A549 (cell line): ENCODE measurements at regions not wholly inside any gene's neighbourhood (a gene's known extent, or its start where the extent isn't known, plus 50 kb on each side); places are given as distances from the start of the nearest gene placed in this dataset.

Source experiments
- ATAC-seq, 2 experiments: fragments of 200-7000 bp in 1 of 2; fragments of >200 bp in 1 of 2; cut with Nextera tagmentation in 1 of 2; cut with Tn5 transposase in 1 of 2; 3 replicates each; pipeline versions ENCODE4 v1.8.0 to v1.9.1; 2018 to 2020; ENCODE audit warnings: mild to moderate bottlenecking in 1 of 2, moderate library complexity in 1 of 2
- CTCF ChIA-PET: fragments of 300-600 bp; sonication (Branson Sonifier 250); formaldehyde crosslinking; extraction: SDS; loops from one replicate; lab custom pipeline; 2021; ENCODE audit warnings: antibody characterized with exemption, inconsistent platforms; lab: Yijun Ruan, JAX
- POLR2A ChIA-PET: fragments of 350-600 bp; formaldehyde crosslinking; extraction: SDS; loops from one replicate; lab custom pipeline; 2021; ENCODE audit warnings: antibody characterized with exemption, inconsistent platforms; lab: Yijun Ruan, JAX
- DNase-seq, 2 experiments: peaks; one replicate each; pipeline versions ENCODE4 v3.0.0 to v3.0.0-alpha.2; 2011 to 2016; ENCODE audit warnings: low read depth in 1 of 2, low spot score in 1 of 2
- FAIRE-seq: peaks from 2 replicates; lab custom pipeline; 2011; peaks lifted over from hg19 to GRCh38; lab: Jason Lieb, UNC
- H3K27ac ChIP-seq, 2 experiments: fragments of >200 bp; sonication (Bioruptor Twin); formaldehyde crosslinking; 3 replicates each; pipeline ENCODE4 v1.5.1; 2016 to 2017
- H3K4me1 ChIP-seq: fragments of >200 bp; sonication (Bioruptor Twin); formaldehyde crosslinking; 3 replicates; pipeline ENCODE4 v1.6.1; 2016
- H3K4me2 ChIP-seq: fragments of >200 bp; sonication (Bioruptor Twin); formaldehyde crosslinking; 3 replicates; pipeline ENCODE4 v1.6.1; 2016
- H3K4me3 ChIP-seq: fragments of >200 bp; sonication (Bioruptor Twin); formaldehyde crosslinking; 3 replicates; pipeline ENCODE4 v1.5.1; 2016
- H3K9me3 ChIP-seq: fragments of >200 bp; sonication (Bioruptor Twin); formaldehyde crosslinking; 3 replicates; pipeline ENCODE4 v1.6.1; 2016
- BHLHE40 ChIP-seq: IDR thresholded peaks from 2 replicates; pipeline ENCODE4 v1.6.1; 2012; ENCODE audit warnings: low read depth, low read length, inconsistent platforms
- CEBPB ChIP-seq, 2 experiments: fragments of >200 bp in 1 of 2; sonication (Bioruptor Twin) in 1 of 2; formaldehyde crosslinking in 1 of 2; IDR thresholded peaks; 2 replicates each; pipeline ENCODE4 v1.6.1; 2012 to 2016
- ESRRA ChIP-seq: fragments of 150-350 bp; IDR thresholded peaks from 2 replicates; pipeline ENCODE4 v1.6.1; 2014; ENCODE audit warnings: mild to moderate bottlenecking, low read length, borderline replicate concordance
- GATA3 ChIP-seq: IDR thresholded peaks from 2 replicates; pipeline ENCODE4 v1.6.1; 2012; ENCODE audit warnings: borderline replicate concordance
- HMGXB4 ChIP-seq: fragments of 250-450 bp; sonication (Bioruptor Pico); IDR thresholded peaks from 2 replicates; pipeline ENCODE4 v1.5.0; 2021; ENCODE audit warnings: mild to moderate bottlenecking, moderate library complexity, borderline replicate concordance
- HOXA7 ChIP-seq: fragments of 250-450 bp; sonication (Bioruptor Pico); IDR thresholded peaks from 2 replicates; pipeline ENCODE4 v1.5.0; 2020; ENCODE audit warnings: mild to moderate bottlenecking, moderate library complexity
- HOXB13 ChIP-seq: fragments of 250-450 bp; sonication (Bioruptor Pico); IDR thresholded peaks from 2 replicates; pipeline ENCODE4 v1.5.0; 2020; ENCODE audit warnings: low read depth, mild to moderate bottlenecking, moderate library complexity
- HOXB5 ChIP-seq: fragments of 250-450 bp; sonication (Bioruptor Pico); IDR thresholded peaks from 2 replicates; pipeline ENCODE4 v1.5.0; 2020; ENCODE audit warnings: mild to moderate bottlenecking, moderate library complexity
- JUN ChIP-seq, 2 experiments: fragments of >200 bp; sonication (Bioruptor Twin); formaldehyde crosslinking; IDR thresholded peaks; 2 replicates in 1 of 2; 3 replicates in 1 of 2; pipeline ENCODE4 v1.6.1; 2016 to 2017
- JUNB ChIP-seq: fragments of >200 bp; sonication (Bioruptor Twin); formaldehyde crosslinking; IDR thresholded peaks from 2 replicates; pipeline ENCODE4 v1.6.1; 2016
- MAZ ChIP-seq: fragments of 150-350 bp; IDR thresholded peaks from 2 replicates; pipeline ENCODE4 v1.6.1; 2014; ENCODE audit warnings: antibody characterized with exemption, low read depth, low read length, borderline replicate concordance
- NFE2L2 ChIP-seq: fragments of 150-350 bp; conservative IDR thresholded peaks from 2 replicates; pipeline ENCODE4 v1.6.1; 2014; ENCODE audit warnings: low read length
- NPAS2 ChIP-seq: fragments of 250-450 bp; sonication (Bioruptor Pico); IDR thresholded peaks from 2 replicates; pipeline ENCODE4 v1.8.0; 2022; ENCODE audit warnings: mild to moderate bottlenecking, moderate library complexity, borderline replicate concordance
- NR3C1 ChIP-seq: fragments of >200 bp; sonication (Bioruptor Twin); formaldehyde crosslinking; IDR thresholded peaks from 3 replicates; pipeline ENCODE4 v1.6.1; 2017
- PHF8 ChIP-seq: fragments of 200-600 bp; sonication (generic); IDR thresholded peaks from 2 replicates; pipeline ENCODE4 v1.6.1; 2016; ENCODE audit warnings: low read depth, mild to moderate bottlenecking, antibody characterized with exemption, moderate library complexity, borderline replicate concordance
- POLR2A ChIP-seq: IDR thresholded peaks from 2 replicates; pipeline ENCODE4 v1.6.1; 2012; ENCODE audit warnings: mild to moderate bottlenecking, low read length
- RAD21 ChIP-seq, 2 experiments: fragments of >200 bp in 1 of 2; sonication (Bioruptor Twin) in 1 of 2; formaldehyde crosslinking in 1 of 2; IDR thresholded peaks in 1 of 2; conservative IDR thresholded peaks in 1 of 2; 2 replicates in 1 of 2; 3 replicates in 1 of 2; pipeline ENCODE4 v1.6.1; 2012 to 2018; ENCODE audit warnings: inconsistent platforms in 1 of 2
- RCOR1 ChIP-seq: fragments of 150-350 bp; IDR thresholded peaks from 2 replicates; pipeline ENCODE4 v1.6.1; 2014; ENCODE audit warnings: antibody characterized with exemption, low read length, low read depth
- RFX5 ChIP-seq: fragments of 450-650 bp; IDR thresholded peaks from 2 replicates; pipeline ENCODE4 v1.7.1; 2014; ENCODE audit warnings: antibody characterized with exemption, mild to moderate bottlenecking, moderate library complexity
- RNF2 ChIP-seq: fragments of 200-600 bp; sonication (generic); IDR thresholded peaks from 2 replicates; pipeline ENCODE4 v1.6.1; 2016; ENCODE audit warnings: low read depth, mild to moderate bottlenecking, antibody characterized with exemption, moderate library complexity, borderline replicate concordance
- SMC3 ChIP-seq: fragments of >200 bp; sonication (Bioruptor Twin); formaldehyde crosslinking; IDR thresholded peaks from 3 replicates; pipeline ENCODE4 v1.6.1; 2018; ENCODE audit warnings: inconsistent platforms
- SREBF2 ChIP-seq: fragments of 450-650 bp; IDR thresholded peaks from 2 replicates; pipeline ENCODE4 v1.6.1; 2014; ENCODE audit warnings: mild to moderate bottlenecking, moderate library complexity
- TFCP2L1 ChIP-seq: fragments of 250-450 bp; sonication (Bioruptor Pico); IDR thresholded peaks from 2 replicates; pipeline ENCODE4 v1.5.0; 2021; ENCODE audit warnings: mild to moderate bottlenecking
- TP53 ChIP-seq: fragments of 250-450 bp; sonication (Bioruptor Pico); IDR thresholded peaks from 2 replicates; pipeline ENCODE4 v1.5.0; 2021; ENCODE audit warnings: mild to moderate bottlenecking, moderate library complexity
- ZC3H11A ChIP-seq: fragments of 450-650 bp; IDR thresholded peaks from 2 replicates; pipeline ENCODE4 v1.6.1; 2014; ENCODE audit warnings: antibody characterized with exemption, mild to moderate bottlenecking
- WGBS: methylation state at CpG from one replicate; pipeline ENCODE4 v1.1.6; 2017; ENCODE audit errors: missing lambda C conversion rate; 5-methylcytosine and 5-hydroxymethylcytosine counted together
- TF ChIP-seq, protein P1 (sequence below): IDR thresholded peaks from 2 replicates; pipeline ENCODE4 v1.6.1; 2012
- TF ChIP-seq, protein P2 (sequence below): fragments of >200 bp; sonication (Bioruptor Twin); formaldehyde crosslinking; IDR thresholded peaks from 3 replicates; pipeline ENCODE4 v1.5.1; 2016

- POLR2A ChIA-PET = no interaction called here
- CTCF ChIA-PET = interaction anchor here (0.7 to 1.7 kb wide), 3 partner anchors 9 to 100 kb away, joined by 3 read pairs; no protein-coding TSS in a partner anchor
- TF ChIP-seq NPAS2 = no peak
- TF ChIP-seq NFE2L2 = no peak
- no peak for TF ChIP-seq GATA3
- TF ChIP-seq MAZ = no peak
- no peak for TF ChIP-seq HOXB13 (CRISPR knock-in tag)
- no peak for TF ChIP-seq HOXA7 (CRISPR knock-in tag)
- no peak for TF ChIP-seq HMGXB4
- TF ChIP-seq NR3C1 = no peak
- no peak for TF ChIP-seq TP53
- TF ChIP-seq RNF2 = no peak
- TF ChIP-seq RAD21 (conservative IDR thresholded peaks at IDR 0.05 in 1 of 2, IDR thresholded peaks at IDR 0.05 in 1 of 2) = no peak
- DNase-seq = peak in 1 of 2 experiments; percentile 7
- no peak for FAIRE-seq
- 5% methylated on average over 1 of the region's 1 CpG for WGBS
- ATAC-seq = no peak
- no peaks in the 10 kb centered on the region for H3K9me3 ChIP-seq
- H3K4me1 ChIP-seq = no peaks in the 10 kb centered on the region
- H3K27ac ChIP-seq = no peak overlapping the region
- H3K4me3 ChIP-seq = no peak overlapping the region
- no peak overlapping the region for H3K4me2 ChIP-seq
Measured at GRCh38 chr18:60096428-60096827, 196.6 kb downstream of the PMAIP1 start.

- FAIRE-seq = no peak
- H3K4me1 ChIP-seq = no peaks in the 10 kb centered on the region
- no peaks in the 10 kb centered on the region for H3K9me3 ChIP-seq
- no peak for ATAC-seq
- TF ChIP-seq ESRRA (no peak), RNF2 (no peak), HOXB5 (CRISPR knock-in tag) (no peak), SMC3 (no peak), PHF8 (no peak), JUN (IDR thresholded peaks at IDR 0.05) (no peak), ZC3H11A (no peak), BHLHE40 (no peak), SREBF2 (no peak), TP53 (no peak), CEBPB (IDR thresholded peaks at IDR 0.05) (no peak), JUNB (no peak), TFCP2L1 (no peak), GATA3 (no peak), RCOR1 (no peak), POLR2A (no peak), RFX5 (no peak)
- TF ChIP-seq, protein P1, sequence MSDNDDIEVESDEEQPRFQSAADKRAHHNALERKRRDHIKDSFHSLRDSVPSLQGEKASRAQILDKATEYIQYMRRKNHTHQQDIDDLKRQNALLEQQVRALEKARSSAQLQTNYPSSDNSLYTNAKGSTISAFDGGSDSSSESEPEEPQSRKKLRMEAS = no peak
- TF ChIP-seq, protein P2, sequence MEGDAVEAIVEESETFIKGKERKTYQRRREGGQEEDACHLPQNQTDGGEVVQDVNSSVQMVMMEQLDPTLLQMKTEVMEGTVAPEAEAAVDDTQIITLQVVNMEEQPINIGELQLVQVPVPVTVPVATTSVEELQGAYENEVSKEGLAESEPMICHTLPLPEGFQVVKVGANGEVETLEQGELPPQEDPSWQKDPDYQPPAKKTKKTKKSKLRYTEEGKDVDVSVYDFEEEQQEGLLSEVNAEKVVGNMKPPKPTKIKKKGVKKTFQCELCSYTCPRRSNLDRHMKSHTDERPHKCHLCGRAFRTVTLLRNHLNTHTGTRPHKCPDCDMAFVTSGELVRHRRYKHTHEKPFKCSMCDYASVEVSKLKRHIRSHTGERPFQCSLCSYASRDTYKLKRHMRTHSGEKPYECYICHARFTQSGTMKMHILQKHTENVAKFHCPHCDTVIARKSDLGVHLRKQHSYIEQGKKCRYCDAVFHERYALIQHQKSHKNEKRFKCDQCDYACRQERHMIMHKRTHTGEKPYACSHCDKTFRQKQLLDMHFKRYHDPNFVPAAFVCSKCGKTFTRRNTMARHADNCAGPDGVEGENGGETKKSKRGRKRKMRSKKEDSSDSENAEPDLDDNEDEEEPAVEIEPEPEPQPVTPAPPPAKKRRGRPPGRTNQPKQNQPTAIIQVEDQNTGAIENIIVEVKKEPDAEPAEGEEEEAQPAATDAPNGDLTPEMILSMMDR = no peak
- POLR2A ChIA-PET = no interaction called here
- no peak overlapping the region for H3K27ac ChIP-seq
- CTCF ChIA-PET = no interaction called here
- DNase-seq = no peak
- H3K4me2 ChIP-seq = no peak overlapping the region
- no peak overlapping the region for H3K4me3 ChIP-seq
Measured at GRCh38 chr18:60092073-60092472, 192.3 kb downstream of the PMAIP1 start.
